Neuronal stem cell (in vitro differentiated cells): ENCODE measurements at regions not wholly inside any gene's neighbourhood (a gene's known extent, or its start where the extent isn't known, plus 50 kb on each side); places are given as distances from the start of the nearest gene placed in this dataset.

Experiments
- DNase-seq: peaks from one replicate; pipeline ENCODE4 v3.0.0-alpha.2; 2013; ENCODE audit warnings: low spot score
- H2AFZ ChIP-seq: one replicate; pipeline ENCODE4 v1.6.1; 2013; ENCODE audit warnings: mild to moderate bottlenecking, low read length, inconsistent platforms
- H2AK5ac ChIP-seq: 2 replicates; pipeline ENCODE4 v1.6.1; 2013; ENCODE audit warnings: low read depth, mild to moderate bottlenecking, inconsistent platforms, low read length, moderate library complexity, mixed read lengths
- H2BK120ac ChIP-seq: 2 replicates; pipeline ENCODE4 v1.6.1; 2013; ENCODE audit warnings: low read depth, mild to moderate bottlenecking, inconsistent platforms, low read length, moderate library complexity, mixed read lengths
- H2BK12ac ChIP-seq: one replicate; pipeline ENCODE4 v1.6.1; 2013; ENCODE audit warnings: low read length, inconsistent platforms
- H2BK15ac ChIP-seq: 2 replicates; pipeline ENCODE4 v1.6.1; 2013; ENCODE audit warnings: mild to moderate bottlenecking, low read length, inconsistent platforms, mixed read lengths
- H2BK5ac ChIP-seq: one replicate; pipeline ENCODE4 v1.6.1; 2013; ENCODE audit warnings: inconsistent platforms, mild to moderate bottlenecking, low read length, moderate library complexity
- H3K14ac ChIP-seq: one replicate; pipeline ENCODE4 v1.6.1; 2013; ENCODE audit warnings: low read length, inconsistent platforms
- H3K18ac ChIP-seq: 2 replicates; pipeline ENCODE4 v1.6.1; 2013; ENCODE audit warnings: low read length, inconsistent platforms
- H3K23ac ChIP-seq: 2 replicates; pipeline ENCODE4 v1.6.1; 2013; ENCODE audit warnings: low read depth, mild to moderate bottlenecking, mixed read lengths, low read length, inconsistent platforms; ENCODE audit not compliant: poor library complexity
- H3K27ac ChIP-seq: replicated peaks from 3 replicates; pipeline ENCODE4 v1.5.1; 2013; ENCODE audit warnings: low read length, inconsistent platforms
- H3K27me3 ChIP-seq, 3 experiments: 2 replicates each; pipeline ENCODE4 v1.6.1; 2013; ENCODE audit warnings: low read length in 3 of 3, mild to moderate bottlenecking in 2 of 3, inconsistent platforms in 1 of 3, low read depth in 1 of 3, mixed read lengths in 1 of 3, moderate library complexity in 1 of 3; ENCODE audit not compliant: control insufficient read depth in 3 of 3, insufficient read depth in 3 of 3
- H3K36me3 ChIP-seq, 2 donors: replicated peaks in 1 of 2; 2 replicates each; pipeline ENCODE4 v1.6.1; 2013; ENCODE audit warnings: low read length in 2 of 2; ENCODE audit not compliant: control insufficient read depth in 2 of 2, insufficient read depth in 2 of 2
- H3K4ac ChIP-seq: 2 replicates; pipeline ENCODE4 v1.6.1; 2013; ENCODE audit warnings: inconsistent platforms, mild to moderate bottlenecking, low read length, moderate library complexity
- H3K4me1 ChIP-seq, 2 donors: 1 replicate in 1 of 2; 2 replicates in 1 of 2; pipeline ENCODE4 v1.6.1; 2013; ENCODE audit warnings: low read length in 2 of 2, low read depth in 1 of 2; ENCODE audit not compliant: control insufficient read depth in 2 of 2, insufficient read depth in 1 of 2
- H3K4me2 ChIP-seq: one replicate; pipeline ENCODE4 v1.6.1; 2013; ENCODE audit warnings: mild to moderate bottlenecking, low read length, inconsistent platforms; ENCODE audit not compliant: insufficient read depth, poor library complexity, severe bottlenecking
- H3K4me3 ChIP-seq, 2 donors: 2 replicates each; pipeline ENCODE4 v1.5.1; 2013; ENCODE audit warnings: low read length in 2 of 2, mild to moderate bottlenecking in 2 of 2, inconsistent platforms in 1 of 2, moderate library complexity in 1 of 2
- H3K79me1 ChIP-seq: one replicate; pipeline ENCODE4 v1.6.1; 2013; ENCODE audit warnings: low read depth, mild to moderate bottlenecking, inconsistent platforms, low read length, moderate library complexity
- H3K9ac ChIP-seq: one replicate; pipeline ENCODE4 v1.6.1; 2013; ENCODE audit warnings: mild to moderate bottlenecking, low read depth, low read length, inconsistent platforms; ENCODE audit not compliant: poor library complexity
- H3K9me3 ChIP-seq, 2 donors: replicated peaks in 1 of 2; 2 replicates each; pipeline versions ENCODE3 to v1.6.1; 2013; ENCODE audit warnings: low read length in 2 of 2, mild to moderate bottlenecking in 2 of 2, inconsistent platforms in 1 of 2, low read depth in 1 of 2, mixed read lengths in 1 of 2, moderate library complexity in 1 of 2; ENCODE audit not compliant: control insufficient read depth in 2 of 2, insufficient read depth in 1 of 2
- H4K8ac ChIP-seq: one replicate; pipeline ENCODE4 v1.6.1; 2013; ENCODE audit warnings: low read depth, mild to moderate bottlenecking, inconsistent platforms, low read length, moderate library complexity
- H4K91ac ChIP-seq: one replicate; pipeline ENCODE4 v1.6.1; 2013; ENCODE audit warnings: low read length, low read depth, mild to moderate bottlenecking, inconsistent platforms; ENCODE audit not compliant: poor library complexity
- WGBS, 2 donors: extraction: QIAGEN DNeasy Blood & Tissue Kit; methylation state at CpG; one replicate each; pipeline ENCODE4 v1.1.7; 2013; ENCODE audit warnings: missing lambda C conversion rate in 2 of 2, mixed read lengths in 1 of 2; ENCODE audit not compliant: insufficient read length in 2 of 2, insufficient replicate concordance in 1 of 2; ENCODE audit errors: extremely low coverage in 2 of 2; 5-methylcytosine and 5-hydroxymethylcytosine counted together

GRCh38 chr16:60143348-60143705 is 1409.2 kb upstream of the GOT2 start:
- Histone ChIP-seq H4K91ac (no peak overlapping the region), H3K36me3 (no peaks in the 10 kb centered on the region), H2AK5ac (no peak overlapping the region), H2AFZ (no peak overlapping the region), H2BK15ac (no peak overlapping the region), H3K4me2 (no peak overlapping the region), H2BK12ac (no peak overlapping the region), H3K14ac (no peak overlapping the region), H3K9ac (no peak overlapping the region), H2BK5ac (no peak overlapping the region), H3K4me3 (no peak overlapping the region), H3K4me1 (no peaks in the 10 kb centered on the region), H3K9me3 (peaks cover 0 to 5% of the 10 kb centered on the region in 2 donors), H2BK120ac (no peak overlapping the region), H3K27me3 (no peaks in the 10 kb centered on the region), H4K8ac (no peak overlapping the region), H3K23ac (no peak overlapping the region), H3K18ac (no peak overlapping the region), H3K4ac (no peak overlapping the region), H3K27ac (no peak overlapping the region), H3K79me1 (no peaks in the 10 kb centered on the region)
- DNase-seq, result no peak
- WGBS, 2 donors, result no CpG with 5 or more reads among the region's 1 CpG

GRCh38 chr16:60142619-60143347 is 1408.7 kb upstream of the GOT2 start:
- no peaks in the 10 kb centered on the region for H3K79me1 ChIP-seq
- H3K36me3 ChIP-seq, result no peaks in the 10 kb centered on the region
- no peak overlapping the region for H3K14ac ChIP-seq
- no peaks in the 10 kb centered on the region for H3K27me3 ChIP-seq
- no CpG with 5 or more reads among the region's 1 CpG for WGBS, 2 donors
- H3K4me2 ChIP-seq, result no peak overlapping the region
- H3K27ac ChIP-seq, result no peak overlapping the region
- H3K4me1 ChIP-seq, result no peaks in the 10 kb centered on the region
- H2BK12ac ChIP-seq, result no peak overlapping the region
- H4K91ac ChIP-seq, result no peak overlapping the region
- no peak overlapping the region for H2AFZ ChIP-seq
- no peak overlapping the region for H3K18ac ChIP-seq
- H2BK15ac ChIP-seq, result no peak overlapping the region
- H2BK120ac ChIP-seq, result no peak overlapping the region
- H3K4me3 ChIP-seq, result no peak overlapping the region
- no peak overlapping the region for H2BK5ac ChIP-seq
- no peak for DNase-seq
- peaks cover 0 to 5% of the 10 kb centered on the region in 2 donors for H3K9me3 ChIP-seq
- no peak overlapping the region for H2AK5ac ChIP-seq
- no peak overlapping the region for H3K4ac ChIP-seq
- H3K9ac ChIP-seq, result no peak overlapping the region
- H3K23ac ChIP-seq, result no peak overlapping the region
- no peak overlapping the region for H4K8ac ChIP-seq

DNA sequence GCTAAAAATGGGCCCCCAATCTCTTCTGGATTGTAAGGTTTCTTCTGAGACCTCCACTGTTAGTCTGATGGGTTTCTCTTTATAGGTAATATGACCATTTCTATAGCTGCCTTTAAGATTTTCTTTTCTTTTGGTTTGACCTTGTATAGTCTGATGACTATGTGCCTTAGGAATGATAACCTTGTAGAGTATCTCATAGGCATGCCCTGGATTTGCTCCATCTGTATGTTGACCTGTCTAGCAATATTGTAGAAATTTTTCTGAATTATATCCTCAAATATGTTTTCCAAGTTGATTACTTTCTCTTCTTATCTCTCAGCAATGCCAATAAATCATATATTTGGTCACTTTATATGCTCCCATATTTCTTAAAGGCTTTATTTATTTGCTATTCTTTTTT is 1403.8 kb upstream of the GOT2 start:
- H2BK5ac ChIP-seq, result no peak overlapping the region
- H3K18ac ChIP-seq, result no peak overlapping the region
- no peak overlapping the region for H4K8ac ChIP-seq
- no peak overlapping the region for H3K27ac ChIP-seq
- H3K9ac ChIP-seq, result no peak overlapping the region
- no peaks in the 10 kb centered on the region for H3K4me1 ChIP-seq
- H2AFZ ChIP-seq, result no peak overlapping the region
- peaks cover 0 to 5% of the 10 kb centered on the region in 2 donors for H3K9me3 ChIP-seq
- no peak overlapping the region for H4K91ac ChIP-seq
- no peak overlapping the region for H3K4ac ChIP-seq
- no peak overlapping the region for H2BK15ac ChIP-seq
- no peak overlapping the region for H3K4me2 ChIP-seq
- no peaks in the 10 kb centered on the region for H3K79me1 ChIP-seq
- no peak overlapping the region for H3K23ac ChIP-seq
- no peak overlapping the region for H3K4me3 ChIP-seq
- H3K14ac ChIP-seq, result no peak overlapping the region
- DNase-seq, result no peak
- H3K27me3 ChIP-seq, result no peaks in the 10 kb centered on the region
- no peak overlapping the region for H2BK12ac ChIP-seq
- H2BK120ac ChIP-seq, result no peak overlapping the region
- H2AK5ac ChIP-seq, result no peak overlapping the region
- no peaks in the 10 kb centered on the region for H3K36me3 ChIP-seq

DNA sequence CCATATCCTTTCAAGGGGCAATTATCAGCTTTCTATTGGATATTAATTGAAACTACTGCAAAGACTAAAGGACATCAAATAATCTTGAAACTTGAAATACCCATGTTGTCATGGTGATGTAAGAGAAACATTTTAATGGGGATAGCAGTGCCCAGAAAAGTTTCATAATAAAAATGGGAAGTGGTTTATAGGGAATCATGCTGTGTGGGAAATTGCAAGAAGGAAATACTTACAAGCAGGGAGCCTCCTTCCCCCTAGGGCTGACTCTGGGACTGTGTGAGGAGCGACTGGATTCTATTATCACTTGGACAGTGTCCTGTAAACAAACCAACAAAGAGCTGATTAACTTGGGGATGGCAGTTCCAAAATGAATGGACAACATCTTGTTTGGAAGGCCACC is 1393.1 kb upstream of the GOT2 start:
- Histone ChIP-seq H3K9me3 (no peaks in the 10 kb centered on the region), H3K9ac (no peak overlapping the region), H4K91ac (no peak overlapping the region), H3K14ac (no peak overlapping the region), H3K4me2 (no peak overlapping the region), H3K79me1 (no peaks in the 10 kb centered on the region), H3K27ac (no peak overlapping the region), H2BK120ac (no peak overlapping the region), H2AFZ (no peak overlapping the region), H2BK15ac (no peak overlapping the region), H3K36me3 (no peaks in the 10 kb centered on the region), H4K8ac (no peak overlapping the region), H2AK5ac (no peak overlapping the region), H3K18ac (no peak overlapping the region), H3K4ac (no peak overlapping the region), H2BK12ac (no peak overlapping the region), H2BK5ac (no peak overlapping the region), H3K4me1 (no peaks in the 10 kb centered on the region), H3K27me3 (no peaks in the 10 kb centered on the region), H3K23ac (no peak overlapping the region), H3K4me3 (no peak overlapping the region)
- no peak for DNase-seq
- no CpG with 5 or more reads among the region's 1 CpG for WGBS, 2 donors
